ENCODE measurements at regions not wholly inside any gene's neighbourhood (a gene's known extent, or its start where the extent isn't known, plus 50 kb on each side); places are given as distances from the start of the nearest gene placed in this dataset.

GRCh38 chr6:169974663-169975062 is 223.2 kb downstream of the ERMARD start (continued):
- TF ChIP-seq CHD7 (IDR thresholded peaks at IDR 0.05; ENCODE audit: insufficient replicate concordance, low read length) (no peak), SRF (IDR thresholded peaks at IDR 0.05; ENCODE audit: low read depth, low read length) (no peak), BRCA1 (IDR thresholded peaks at IDR 0.05; ENCODE audit: low read depth, low read length) (no peak), HDAC6 (IDR thresholded peaks at IDR 0.05; ENCODE audit: low read depth, low read length) (no peak), E2F6 (IDR thresholded peaks at IDR 0.05) (no peak), CEBPB (IDR thresholded peaks at IDR 0.05; ENCODE audit: low read depth, low read length) (no peak), RNF2 (IDR thresholded peaks at IDR 0.05; ENCODE audit: borderline replicate concordance, low read depth, low read length, missing control alignments, poor library complexity, severe bottlenecking) (no peak), GABPA (IDR thresholded peaks at IDR 0.05; ENCODE audit: borderline replicate concordance, insufficient read depth, low read length) (no peak), TAF1 (IDR thresholded peaks at IDR 0.05; ENCODE audit: low read depth, low read length) (no peak)

All from H1 (cell line).